Right atrium auricular region (tissue), 2 donors: ENCODE measurements at regions not wholly inside any gene's neighbourhood (a gene's known extent, or its start where the extent isn't known, plus 50 kb on each side); places are given as distances from the start of the nearest gene placed in this dataset.

Experiments used
- DNase-seq: peaks from one replicate; pipeline ENCODE4 v3.0.0-alpha.2; 2019; ENCODE audit warnings: low spot score
- H3K27ac ChIP-seq, 2 donors: fragments of 200-600 bp; sonication (generic); 1 replicate in 1 of 2; 2 replicates in 1 of 2; pipeline ENCODE4 v1.5.1; 2016 to 2019
- H3K27me3 ChIP-seq, 2 donors: fragments of 200-600 bp; sonication (generic); one replicate each; pipeline versions ENCODE4 v1.5.1 to v1.6.0; 2017 to 2019
- H3K36me3 ChIP-seq: fragments of 200-600 bp; sonication (generic); one replicate; pipeline ENCODE4 v1.5.1; 2016
- H3K4me1 ChIP-seq, 2 donors: fragments of 200-600 bp; sonication (generic); one replicate each; pipeline versions ENCODE4 v1.5.1 to v1.6.0; 2017 to 2019
- H3K4me3 ChIP-seq, 2 donors: fragments of 200-600 bp; sonication (generic); 1 replicate in 1 of 2; 2 replicates in 1 of 2; pipeline ENCODE4 v1.5.1; 2017 to 2019; ENCODE audit warnings: mild to moderate bottlenecking in 1 of 2, moderate library complexity in 1 of 2
- H3K9me3 ChIP-seq, 2 donors: fragments of 200-600 bp; sonication (generic); one replicate each; pipeline ENCODE4 v1.5.1; 2019
- TF ChIP-seq, protein P1 (sequence below), 2 donors: fragments of 200-600 bp; sonication (generic); IDR thresholded peaks; one replicate each; pipeline ENCODE4 v1.5.1; 2019; ENCODE audit warnings: antibody characterized with exemption in 2 of 2

DNA sequence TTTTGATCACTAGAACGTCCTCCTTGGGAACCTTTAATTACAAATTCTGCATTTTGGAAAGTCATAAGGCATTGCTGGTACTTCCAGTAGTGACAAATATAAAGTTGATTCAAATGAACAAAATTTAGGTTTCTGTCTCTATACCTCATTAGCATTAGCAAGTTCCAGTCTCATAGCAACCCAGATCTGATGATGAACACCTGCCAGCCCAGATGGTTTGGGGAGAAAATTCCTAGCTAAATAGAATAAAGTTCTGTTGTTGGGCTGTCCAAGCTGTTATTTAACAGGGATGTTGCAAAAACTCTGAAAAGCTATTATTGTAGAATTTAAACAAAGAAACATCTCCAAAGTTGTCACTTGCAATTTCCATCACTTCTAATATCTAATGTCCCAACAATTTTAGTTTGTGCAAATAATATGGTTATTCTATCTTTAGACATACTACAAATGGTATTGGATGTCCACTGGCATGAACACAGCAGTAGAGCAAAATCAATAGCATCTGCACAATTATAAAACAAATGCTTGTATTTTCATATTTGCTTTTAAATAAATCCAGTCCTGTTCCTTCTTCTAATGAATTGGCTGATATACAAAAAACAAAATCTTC, 299.4 kb downstream of the SLC16A7 start:
- H3K4me3 ChIP-seq, result no peak overlapping the region
- H3K4me1 ChIP-seq, result no peaks in the 10 kb centered on the region
- H3K9me3 ChIP-seq, result no peaks in the 10 kb centered on the region
- H3K27ac ChIP-seq, result no peak overlapping the region
- no peaks in the 10 kb centered on the region for H3K36me3 ChIP-seq
- no peaks in the 10 kb centered on the region for H3K27me3 ChIP-seq
- TF ChIP-seq, protein P1, sequence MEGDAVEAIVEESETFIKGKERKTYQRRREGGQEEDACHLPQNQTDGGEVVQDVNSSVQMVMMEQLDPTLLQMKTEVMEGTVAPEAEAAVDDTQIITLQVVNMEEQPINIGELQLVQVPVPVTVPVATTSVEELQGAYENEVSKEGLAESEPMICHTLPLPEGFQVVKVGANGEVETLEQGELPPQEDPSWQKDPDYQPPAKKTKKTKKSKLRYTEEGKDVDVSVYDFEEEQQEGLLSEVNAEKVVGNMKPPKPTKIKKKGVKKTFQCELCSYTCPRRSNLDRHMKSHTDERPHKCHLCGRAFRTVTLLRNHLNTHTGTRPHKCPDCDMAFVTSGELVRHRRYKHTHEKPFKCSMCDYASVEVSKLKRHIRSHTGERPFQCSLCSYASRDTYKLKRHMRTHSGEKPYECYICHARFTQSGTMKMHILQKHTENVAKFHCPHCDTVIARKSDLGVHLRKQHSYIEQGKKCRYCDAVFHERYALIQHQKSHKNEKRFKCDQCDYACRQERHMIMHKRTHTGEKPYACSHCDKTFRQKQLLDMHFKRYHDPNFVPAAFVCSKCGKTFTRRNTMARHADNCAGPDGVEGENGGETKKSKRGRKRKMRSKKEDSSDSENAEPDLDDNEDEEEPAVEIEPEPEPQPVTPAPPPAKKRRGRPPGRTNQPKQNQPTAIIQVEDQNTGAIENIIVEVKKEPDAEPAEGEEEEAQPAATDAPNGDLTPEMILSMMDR (IDR thresholded peaks at IDR 0.05), result no peak
- DNase-seq, result no peak

DNA sequence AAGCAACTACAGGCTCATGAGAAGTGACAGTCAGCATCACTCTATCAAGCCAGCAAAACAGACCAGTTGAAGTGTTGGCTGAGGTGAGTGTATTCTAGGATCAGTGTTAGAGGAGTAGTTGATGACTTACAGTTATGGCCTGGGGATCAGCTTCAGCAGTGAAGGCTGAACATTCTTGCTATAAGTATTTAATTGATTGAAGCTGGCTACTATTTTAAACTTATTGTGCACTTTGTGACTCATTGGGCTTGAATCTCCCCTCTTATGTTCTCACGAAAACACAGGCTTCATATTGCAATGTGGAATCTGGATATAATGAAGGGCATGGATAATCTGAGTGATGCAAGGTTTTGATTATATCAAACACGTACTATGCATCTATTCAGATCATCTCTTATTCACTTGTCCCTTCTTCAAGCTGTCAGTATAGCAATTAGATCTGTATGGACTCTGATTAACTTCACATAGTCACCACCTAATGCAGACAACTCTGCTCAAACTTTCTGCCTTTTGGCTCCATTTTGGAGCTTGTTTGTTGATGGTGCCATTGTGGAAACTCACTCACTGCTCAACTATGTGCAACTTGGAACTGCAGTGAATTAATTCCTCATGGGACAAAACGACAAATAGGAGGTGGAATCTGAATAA, 309.2 kb downstream of the SLC16A7 start:
- no peak for DNase-seq
- Histone ChIP-seq H3K4me3 (no peak overlapping the region), H3K4me1 (no peaks in the 10 kb centered on the region), H3K36me3 (no peaks in the 10 kb centered on the region), H3K27me3 (no peaks in the 10 kb centered on the region), H3K9me3 (no peaks in the 10 kb centered on the region), H3K27ac (no peak overlapping the region)
- TF ChIP-seq, protein P1 (IDR thresholded peaks at IDR 0.05), result no peak

DNA sequence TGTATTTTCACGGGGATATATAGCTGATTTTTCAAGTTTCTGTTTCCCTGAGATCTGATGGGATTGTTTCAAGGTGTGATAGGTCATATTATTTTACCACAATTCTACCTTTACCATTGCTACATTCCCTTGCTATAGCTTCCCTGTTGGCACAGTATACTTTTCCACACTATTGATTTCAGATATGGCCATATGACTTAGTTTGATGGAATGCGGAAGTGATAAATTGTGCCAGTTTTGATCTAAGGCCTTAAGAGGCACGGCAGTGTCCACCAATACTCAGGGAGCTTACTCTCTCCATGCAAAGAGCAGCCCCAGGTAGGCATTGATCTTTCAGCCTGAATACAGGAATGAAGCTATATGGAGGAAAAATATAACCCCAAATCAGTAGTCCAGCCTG, 315.7 kb downstream of the SLC16A7 start:
- TF ChIP-seq, protein P1 (IDR thresholded peaks at IDR 0.05), result no peak

DNA sequence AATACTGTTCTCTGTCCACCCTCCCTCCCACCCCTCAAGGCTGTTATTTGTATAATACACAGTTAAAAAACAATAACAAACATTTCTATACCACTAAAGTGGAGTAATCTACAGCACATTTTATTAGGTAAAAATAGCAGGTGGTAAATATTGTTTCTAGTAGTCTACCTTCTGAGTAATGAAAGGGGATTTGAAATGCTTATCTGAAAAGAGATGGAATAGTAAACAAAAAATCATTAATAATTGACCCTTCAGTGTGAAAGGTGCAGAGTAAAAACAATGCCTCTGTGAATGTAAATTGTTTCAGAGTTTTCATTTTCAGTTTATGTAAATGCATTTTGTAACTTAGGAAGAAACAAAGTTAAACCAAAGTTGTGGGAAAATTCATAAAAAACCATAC, 321.2 kb downstream of the SLC16A7 start:
- no peaks in the 10 kb centered on the region for H3K27me3 ChIP-seq
- no peaks in the 10 kb centered on the region for H3K36me3 ChIP-seq
- DNase-seq, result no peak
- TF ChIP-seq, protein P1 (IDR thresholded peaks at IDR 0.05), result no peak
- no peak overlapping the region for H3K4me3 ChIP-seq
- no peaks in the 10 kb centered on the region for H3K9me3 ChIP-seq
- H3K27ac ChIP-seq, result no peak overlapping the region
- no peaks in the 10 kb centered on the region for H3K4me1 ChIP-seq

More for the DNA sequence above, 315.7 kb downstream of the SLC16A7 start:
- H3K9me3 ChIP-seq, result no peaks in the 10 kb centered on the region
- no peak overlapping the region for H3K27ac ChIP-seq
- H3K4me1 ChIP-seq, result no peaks in the 10 kb centered on the region
- DNase-seq, result no peak
- H3K4me3 ChIP-seq, result no peak overlapping the region
- no peaks in the 10 kb centered on the region for H3K36me3 ChIP-seq
- no peaks in the 10 kb centered on the region for H3K27me3 ChIP-seq

- Histone ChIP-seq H3K4me1 (no peaks in the 10 kb centered on the region), H3K36me3 (no peaks in the 10 kb centered on the region), H3K4me3 (no peak overlapping the region), H3K27me3 (no peaks in the 10 kb centered on the region), H3K9me3 (no peaks in the 10 kb centered on the region), H3K27ac (no peak overlapping the region)
- no peak for DNase-seq
- TF ChIP-seq, protein P1 (IDR thresholded peaks at IDR 0.05), result no peak
These were observed 331.2 kb downstream of the SLC16A7 start for GRCh38 chr12:59927032-59927431.

GRCh38 chr12:59928416-59928815, 332.6 kb downstream of the SLC16A7 start:
- Histone ChIP-seq H3K4me1 (no peaks in the 10 kb centered on the region), H3K9me3 (no peaks in the 10 kb centered on the region), H3K27ac (no peak overlapping the region), H3K36me3 (no peaks in the 10 kb centered on the region), H3K4me3 (no peak overlapping the region), H3K27me3 (no peaks in the 10 kb centered on the region)
- TF ChIP-seq, protein P1 (IDR thresholded peaks at IDR 0.05), result no peak
- no peak for DNase-seq
